GM12891 (cell line): ENCODE measurements at regions not wholly inside any gene's neighbourhood (a gene's known extent, or its start where the extent isn't known, plus 50 kb on each side); places are given as distances from the start of the nearest gene placed in this dataset.

Source experiments
- DNase-seq: peaks from one replicate; pipeline ENCODE4 v3.0.0; 2011; ENCODE audit warnings: low spot score; ENCODE audit not compliant: insufficient read length
- FAIRE-seq: peaks from 2 replicates; lab custom pipeline; 2011; peaks lifted over from hg19 to GRCh38; lab: Jason Lieb, UNC
- PAX5 ChIP-seq: IDR thresholded peaks from 2 replicates; pipeline ENCODE4 v1.6.1; 2011; ENCODE audit warnings: low read length, moderate library complexity, mild to moderate bottlenecking; ENCODE audit not compliant: insufficient read depth, severe bottlenecking
- POLR2A ChIP-seq: IDR thresholded peaks from 2 replicates; pipeline ENCODE4 v1.6.1; 2011; ENCODE audit warnings: low read depth, low read length, control low read depth
- POLR2AphosphoS5 ChIP-seq: IDR thresholded peaks from 2 replicates; pipeline ENCODE4 v1.6.1; 2011; ENCODE audit warnings: low read depth, low read length, control low read depth
- POU2F2 ChIP-seq: IDR thresholded peaks from 2 replicates; pipeline ENCODE4 v1.6.1; 2011; ENCODE audit warnings: low read depth, mild to moderate bottlenecking, control low read depth, low read length, moderate library complexity
- SPI1 ChIP-seq: IDR thresholded peaks from 2 replicates; pipeline ENCODE4 v1.6.1; 2011; ENCODE audit warnings: low read depth, low read length, control low read depth
- TAF1 ChIP-seq: IDR thresholded peaks from 2 replicates; pipeline ENCODE4 v1.6.1; 2011; ENCODE audit warnings: low read depth, low read length, control low read depth

GRCh38 chr3:162012633-162013032, 516.0 kb downstream of the OTOL1 start:
- TF ChIP-seq POU2F2 (no peak), POLR2A (no peak), PAX5 (no peak), TAF1 (no peak), SPI1 (no peak), POLR2AphosphoS5 (no peak)
- DNase-seq (no peak), FAIRE-seq (no peak)

GRCh38 chr3:162014284-162014683, 517.7 kb downstream of the OTOL1 start:
- TF ChIP-seq TAF1: no peak
- no peak for TF ChIP-seq POU2F2
- TF ChIP-seq POLR2AphosphoS5: no peak
- no peak for TF ChIP-seq PAX5
- no peak for TF ChIP-seq SPI1
- TF ChIP-seq POLR2A: no peak
- DNase-seq (no peak), FAIRE-seq (no peak)

GRCh38 chr3:162015856-162016255, 519.2 kb downstream of the OTOL1 start:
- TF ChIP-seq POLR2A: no peak
- no peak for TF ChIP-seq PAX5
- TF ChIP-seq SPI1: no peak
- no peak for TF ChIP-seq POLR2AphosphoS5
- TF ChIP-seq TAF1: no peak
- TF ChIP-seq POU2F2: no peak
- FAIRE-seq: no peak
- no peak for DNase-seq

GRCh38 chr3:162019817-162020216, 523.2 kb downstream of the OTOL1 start:
- DNase-seq (no peak), FAIRE-seq (no peak)
- TF ChIP-seq POU2F2 (no peak), POLR2A (no peak), TAF1 (no peak), SPI1 (no peak), POLR2AphosphoS5 (no peak), PAX5 (no peak)

GRCh38 chr3:162021206-162021605, 524.6 kb downstream of the OTOL1 start:
- no peak for FAIRE-seq
- DNase-seq: no peak
- TF ChIP-seq TAF1 (no peak), POU2F2 (no peak), PAX5 (no peak), SPI1 (no peak), POLR2AphosphoS5 (no peak), POLR2A (no peak)

GRCh38 chr3:162022911-162023310, 526.3 kb downstream of the OTOL1 start:
- TF ChIP-seq POLR2A (no peak), POLR2AphosphoS5 (no peak), PAX5 (no peak), SPI1 (no peak), POU2F2 (no peak), TAF1 (no peak)
- no peak for FAIRE-seq
- DNase-seq: no peak

- no peak for DNase-seq
- FAIRE-seq: no peak
- TF ChIP-seq PAX5: no peak
- TF ChIP-seq POLR2AphosphoS5: no peak
- TF ChIP-seq SPI1: no peak
- TF ChIP-seq POU2F2: no peak
Observed at GRCh38 chr3:162029736-162030135, 533.1 kb downstream of the OTOL1 start.

- TF ChIP-seq SPI1 (no peak), PAX5 (no peak), POU2F2 (no peak), TAF1 (no peak), POLR2A (no peak), POLR2AphosphoS5 (no peak)
- no peak for FAIRE-seq
- no peak for DNase-seq
Observed at GRCh38 chr3:162034368-162034767, 537.8 kb downstream of the OTOL1 start.

- no peak for FAIRE-seq
Observed at GRCh38 chr3:162041622-162042021, 545.0 kb downstream of the OTOL1 start.

GRCh38 chr3:162052636-162053035, 556.0 kb downstream of the OTOL1 start:
- TF ChIP-seq TAF1: no peak
- no peak for TF ChIP-seq POLR2A
- no peak for TF ChIP-seq POLR2AphosphoS5
- TF ChIP-seq POU2F2: no peak
- no peak for TF ChIP-seq PAX5
- TF ChIP-seq SPI1: no peak
- no peak for DNase-seq
- FAIRE-seq: no peak

More at GRCh38 chr3:162041622-162042021, 545.0 kb downstream of the OTOL1 start:
- TF ChIP-seq TAF1 (no peak), SPI1 (no peak), POU2F2 (no peak), POLR2A (no peak), PAX5 (no peak), POLR2AphosphoS5 (no peak)
- DNase-seq: no peak
